Medulla oblongata (tissue), 1 donor: ENCODE measurements at regions not wholly inside any gene's neighbourhood (a gene's known extent, or its start where the extent isn't known, plus 50 kb on each side); places are given as distances from the start of the nearest gene placed in this dataset.
"Not testable (repeated sequence)": the region's sequence is repeated elsewhere in the genome, so short reads cannot be mapped to it uniquely, and the experiment has no call there.

Source experiments
- DNase-seq: peaks from one replicate; pipeline ENCODE4 v3.0.0-alpha.2; 2015; ENCODE audit errors: extremely low spot score

DNA sequence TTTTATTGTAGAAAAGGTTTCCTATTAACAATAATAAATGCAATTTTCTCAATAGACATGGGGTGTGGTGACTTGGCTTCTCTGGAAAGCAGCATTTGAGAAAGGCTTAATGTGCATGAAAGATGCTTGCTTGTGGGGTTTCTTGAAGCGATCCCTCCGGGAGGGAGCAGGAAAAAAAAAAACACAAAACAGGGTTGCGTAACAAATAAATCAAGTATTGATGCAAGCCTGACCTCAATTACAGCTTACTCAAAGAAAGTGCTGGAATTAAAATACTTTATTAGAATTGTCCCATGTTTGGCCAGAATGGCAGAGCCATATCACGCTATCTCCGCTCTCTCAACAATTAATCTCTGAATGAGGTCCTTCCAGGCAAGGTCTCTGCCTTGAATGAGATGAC, 1612.5 kb downstream of the REEP3 start:
- DNase-seq: no peak

DNA sequence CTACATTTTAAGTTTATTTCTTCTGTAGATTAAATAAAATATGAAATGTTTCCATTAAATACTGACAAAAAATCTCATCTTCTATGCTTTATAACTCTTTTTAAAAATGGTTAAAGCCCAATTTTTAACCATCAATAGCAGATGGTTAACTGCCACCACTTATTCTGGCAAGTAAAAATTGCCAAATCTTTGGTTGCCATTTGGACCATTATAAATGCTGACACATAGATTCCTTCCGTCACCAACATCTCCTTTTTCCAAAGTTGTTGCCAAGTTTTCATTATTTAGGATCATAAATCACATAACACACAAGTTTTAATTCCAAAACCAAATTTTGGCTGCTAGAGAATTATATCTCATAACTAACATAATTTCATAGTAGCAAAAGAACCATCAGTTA, 1614.3 kb downstream of the REEP3 start:
- no peak for DNase-seq

DNA sequence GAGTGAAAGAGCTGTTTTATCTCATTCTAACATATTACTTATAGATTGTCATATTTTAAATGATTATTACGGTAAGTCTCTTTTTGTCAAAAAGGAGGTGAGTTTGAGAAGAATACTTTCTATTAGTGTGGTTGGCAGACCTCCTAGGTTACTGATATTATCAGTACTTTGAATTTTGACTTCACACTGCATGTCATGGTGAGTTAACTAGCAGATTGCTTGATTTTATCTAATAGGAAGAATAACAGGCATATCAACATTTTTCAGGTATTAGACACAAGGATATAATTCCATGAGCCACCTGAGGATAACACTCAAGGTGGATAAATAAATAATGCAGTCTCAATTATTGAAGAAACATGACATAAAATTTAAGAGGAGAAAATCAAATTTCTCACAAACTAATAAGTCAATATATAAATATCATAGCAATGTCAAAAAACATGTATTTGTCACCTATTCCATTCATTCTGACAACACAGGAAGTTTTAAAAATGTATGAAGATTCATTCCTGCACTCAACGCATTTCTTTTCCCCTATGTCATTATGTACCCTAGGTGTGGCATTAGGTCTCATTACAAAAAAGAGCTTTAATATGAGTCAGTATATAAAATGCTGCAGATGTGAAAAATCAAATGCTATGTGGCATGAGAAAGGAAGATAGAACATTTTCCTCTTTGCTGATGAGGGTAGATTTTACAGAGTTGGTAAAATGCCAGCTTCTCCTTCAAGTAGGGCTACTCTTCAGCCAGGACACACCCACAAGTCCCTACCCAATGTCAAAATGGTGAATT, 1621.6 kb downstream of the REEP3 start:
- no peak for DNase-seq

DNA sequence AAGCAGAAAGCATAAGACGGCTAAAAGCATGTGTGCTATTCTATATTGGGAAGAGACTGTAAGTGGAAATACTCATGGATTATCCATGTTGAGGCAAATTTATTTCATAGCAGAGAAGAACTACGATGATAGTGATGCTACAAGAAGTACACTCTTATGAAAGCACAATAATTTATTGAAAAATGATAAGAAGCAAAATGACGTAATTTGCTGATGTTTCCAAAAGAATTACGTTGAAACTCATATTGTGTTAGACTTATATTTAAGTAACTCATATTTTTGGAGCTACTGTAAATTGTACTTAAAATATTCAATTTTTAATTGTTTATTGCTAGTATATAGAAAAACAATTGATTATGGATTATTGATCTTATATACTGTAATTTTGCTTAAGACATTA, 1622.5 kb downstream of the REEP3 start:
- no peak for DNase-seq

DNA sequence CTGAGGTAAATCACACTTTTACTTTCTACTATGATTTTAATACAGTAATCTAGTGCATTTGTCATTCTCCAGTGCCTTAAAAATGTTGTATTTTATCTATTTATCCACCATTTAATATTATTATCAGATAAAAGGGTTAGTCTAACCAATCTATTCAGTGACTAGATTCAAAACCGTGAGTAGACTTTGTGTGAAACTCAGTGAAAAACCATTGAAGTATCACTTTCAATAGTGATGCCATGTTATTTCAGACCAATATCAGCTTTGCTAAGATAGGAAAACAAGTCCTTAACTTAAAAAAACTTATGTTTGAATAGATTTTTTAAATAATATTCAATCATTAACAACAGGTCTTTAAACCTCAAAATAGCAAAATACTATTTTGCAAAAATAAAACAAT, 1628.7 kb downstream of the REEP3 start:
- no peak for DNase-seq

DNA sequence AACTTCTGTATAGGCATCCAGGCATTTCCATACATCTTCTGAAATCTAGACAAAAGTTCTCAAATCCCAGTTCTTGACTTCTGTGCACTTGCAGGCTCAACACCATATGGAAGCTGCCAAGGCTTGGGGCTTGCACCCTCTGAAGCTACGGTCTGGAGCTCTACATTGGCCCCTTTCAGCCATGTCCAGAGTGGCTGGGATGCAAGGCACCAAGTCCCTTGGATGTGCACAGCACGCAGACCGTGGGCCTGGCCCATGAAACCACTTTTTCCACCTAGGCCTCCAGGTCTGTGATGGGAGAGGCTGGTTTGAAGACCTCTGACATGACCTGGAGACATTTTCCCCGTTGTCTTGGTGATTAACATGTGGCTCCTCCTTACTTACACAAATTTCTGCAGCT, 1645.1 kb downstream of the REEP3 start:
- no peak for DNase-seq

DNA sequence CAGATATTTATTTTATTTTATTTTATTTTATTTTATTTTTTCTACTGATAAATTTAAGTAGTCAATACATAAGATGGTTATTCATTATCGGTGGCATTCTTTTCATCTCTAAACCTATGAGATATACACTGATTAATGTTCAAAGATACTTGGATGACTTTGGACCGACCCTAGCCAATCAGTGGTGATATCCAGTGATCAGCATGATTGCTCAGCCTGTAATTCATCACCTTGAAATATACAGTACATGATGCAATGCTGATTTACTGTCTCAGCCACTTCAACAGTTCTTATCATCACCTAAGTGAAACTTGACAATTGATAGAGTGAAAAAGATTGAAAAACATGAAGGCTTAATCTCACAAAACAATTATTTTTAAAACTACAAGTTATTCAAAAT, 1651.0 kb downstream of the REEP3 start:
- no peak for DNase-seq

DNA sequence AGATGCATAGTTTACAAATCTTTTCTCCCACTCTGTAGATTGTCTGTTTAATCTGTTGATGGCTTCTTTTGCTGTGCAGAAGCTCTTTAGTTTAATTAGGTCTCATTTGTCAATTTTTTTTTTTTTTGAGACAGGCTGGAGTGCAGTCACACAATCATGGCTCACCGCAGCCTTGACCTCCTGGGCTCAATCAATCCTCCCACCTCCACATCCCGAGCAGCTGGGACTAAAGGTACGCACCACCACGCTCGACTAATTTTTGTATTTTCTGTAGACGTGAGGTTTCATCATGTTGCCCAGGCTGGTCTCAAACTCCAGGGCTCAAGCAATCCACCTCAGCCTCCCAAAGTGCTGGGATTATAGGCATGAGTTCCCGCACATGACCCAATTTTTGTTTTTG, 1655.8 kb downstream of the REEP3 start:
- no peak for DNase-seq

DNA sequence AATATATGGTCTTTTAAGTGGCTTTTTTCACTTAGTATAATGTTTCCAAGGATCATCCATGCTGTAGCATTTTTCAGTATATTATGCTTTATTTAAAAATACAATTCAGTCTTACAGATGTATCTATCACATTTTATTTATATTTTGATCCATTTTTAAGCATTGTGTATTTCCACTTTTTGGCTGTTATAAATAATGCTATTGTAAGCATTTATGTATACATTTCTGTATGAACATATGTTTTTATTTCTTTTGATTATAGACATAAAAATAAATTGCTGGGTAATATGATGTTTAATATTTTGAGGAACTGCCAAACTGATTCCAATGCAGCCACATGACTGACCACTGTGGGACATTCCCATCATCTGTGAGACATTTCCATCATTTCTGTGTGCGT, 1662.0 kb downstream of the REEP3 start:
- no peak for DNase-seq

DNA sequence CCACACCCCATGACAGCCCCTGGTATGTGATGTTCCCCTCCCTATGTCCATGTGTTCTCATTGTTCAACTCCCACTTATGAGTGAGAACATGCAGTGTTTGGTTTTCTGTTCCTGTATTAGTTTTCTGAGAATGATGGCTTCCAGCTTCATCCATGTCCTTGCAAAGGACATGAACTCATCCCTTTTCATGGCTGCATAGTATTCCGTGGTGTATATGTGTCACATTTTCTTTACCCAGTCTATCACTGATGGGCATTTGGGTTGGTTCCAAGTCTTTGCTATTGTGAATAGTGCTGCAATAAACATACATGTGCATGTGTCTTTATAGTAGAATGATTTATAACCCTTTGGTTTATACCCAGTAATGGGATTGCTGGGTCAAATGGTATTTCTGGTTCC, 1665.5 kb downstream of the REEP3 start:
- not testable (repeated sequence) for DNase-seq

DNA sequence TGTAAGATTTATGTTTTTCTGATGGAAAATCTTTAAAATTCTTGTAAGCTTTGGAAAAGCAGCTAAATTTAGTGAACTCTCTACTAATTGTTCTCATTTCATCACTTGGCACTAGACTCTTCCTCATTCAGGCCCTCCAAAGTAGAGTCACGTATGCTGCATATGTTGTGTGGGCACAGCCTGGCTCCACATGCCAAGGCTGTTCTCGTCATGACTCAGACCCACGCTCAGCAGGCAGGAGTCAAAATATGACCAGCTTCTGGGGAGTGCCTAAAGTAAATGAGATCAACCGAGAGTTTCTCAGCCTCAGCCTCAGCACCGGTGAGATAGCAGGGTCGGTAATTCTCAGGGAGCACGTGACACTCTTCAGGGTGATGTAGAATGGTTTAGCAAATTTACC, 1672.9 kb downstream of the REEP3 start:
- no peak for DNase-seq

DNA sequence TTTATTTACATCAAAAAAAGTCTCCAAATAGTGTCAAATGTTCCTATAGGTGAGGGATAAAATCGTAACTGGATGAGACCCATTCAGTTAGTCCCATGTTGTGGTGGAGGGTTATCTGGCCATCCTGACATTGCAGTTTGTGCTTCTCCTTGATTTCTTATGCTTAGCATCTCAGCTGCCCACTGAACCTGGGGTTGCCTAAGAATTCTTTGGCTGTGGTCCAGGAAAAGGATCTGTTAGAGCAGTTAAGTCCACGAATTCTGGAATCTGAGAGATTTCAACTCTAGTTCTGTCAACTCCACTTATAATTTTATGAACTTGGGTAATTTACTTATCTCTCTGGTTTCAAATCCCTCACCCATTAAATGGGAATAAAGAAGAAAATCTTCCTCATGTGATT, 1673.4 kb downstream of the REEP3 start:
- no peak for DNase-seq

DNA sequence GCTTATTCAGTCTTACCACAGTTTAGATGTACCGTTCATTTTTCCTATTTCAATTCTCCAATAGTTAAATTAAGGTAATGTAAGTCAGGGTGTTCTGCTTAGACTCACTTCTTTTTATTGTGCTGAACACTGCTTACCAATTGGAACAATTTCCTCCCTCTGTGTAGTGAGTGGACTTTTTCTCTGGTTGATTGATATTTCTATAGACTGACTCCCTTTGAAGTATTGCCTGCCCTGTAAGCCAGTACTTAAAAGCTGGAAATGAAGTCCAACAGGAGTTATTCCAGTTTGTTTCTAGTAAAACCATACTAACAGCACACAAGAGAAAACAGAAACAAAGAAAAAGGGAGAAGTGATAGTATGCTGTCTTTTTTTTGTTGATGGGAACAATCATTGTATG, 1674.9 kb downstream of the REEP3 start:
- DNase-seq: no peak

DNA sequence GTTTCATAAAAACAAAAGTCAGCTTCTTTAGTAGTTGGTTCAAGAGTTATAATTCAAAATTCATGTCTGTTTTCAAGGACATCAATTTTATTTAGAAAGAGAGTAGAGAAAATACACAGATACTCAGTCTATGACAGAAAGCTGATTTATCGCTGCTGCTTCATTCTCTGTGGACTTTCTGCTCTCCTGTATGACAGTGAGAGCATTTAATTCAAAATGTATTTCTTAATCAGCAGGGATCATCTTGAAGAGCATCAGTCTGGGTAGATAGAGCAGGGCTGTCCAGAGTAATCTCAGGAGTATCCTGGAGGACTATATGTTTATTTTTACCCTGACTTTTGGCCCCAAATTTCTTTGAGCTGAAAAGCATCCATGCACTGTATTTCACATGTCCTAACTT, 1676.7 kb downstream of the REEP3 start:
- DNase-seq: no peak

DNA sequence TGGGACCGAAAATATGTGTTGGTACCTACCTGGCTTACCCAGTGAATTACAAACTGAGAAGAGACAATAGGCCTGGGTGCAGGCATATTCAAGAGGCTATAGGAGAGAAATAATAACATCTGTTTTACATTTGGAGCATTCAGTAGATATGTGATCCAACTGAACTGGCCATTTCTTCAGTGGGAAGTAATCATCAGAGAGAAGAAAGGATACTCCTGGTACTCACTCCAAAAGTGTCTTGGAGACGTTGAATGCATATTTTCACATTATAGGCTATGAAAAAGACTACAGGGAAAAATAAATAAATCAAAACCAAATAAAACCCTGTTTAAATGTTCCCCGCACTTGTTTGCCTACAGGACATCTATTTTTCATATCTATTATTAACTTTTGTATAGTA, 1680.3 kb downstream of the REEP3 start:
- no peak for DNase-seq

DNA sequence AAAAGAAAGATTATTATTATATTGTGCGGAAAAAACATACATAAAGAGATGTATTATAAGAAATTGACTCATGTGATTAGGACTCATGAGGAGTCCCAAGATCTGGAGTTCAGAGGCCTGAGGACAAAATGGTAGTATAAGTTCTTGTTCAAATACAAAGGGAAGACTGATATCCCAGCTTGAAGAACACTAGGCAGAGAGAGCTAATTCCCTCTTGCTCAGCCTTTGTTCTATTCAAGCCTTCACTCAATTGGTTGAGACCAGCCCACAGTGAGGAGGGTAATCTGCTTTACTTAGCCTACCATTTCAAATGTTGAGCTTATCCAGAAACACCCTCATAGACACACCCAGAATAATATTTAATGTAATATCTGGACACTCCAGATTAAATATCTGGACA, 1683.8 kb downstream of the REEP3 start:
- DNase-seq: no peak

DNA sequence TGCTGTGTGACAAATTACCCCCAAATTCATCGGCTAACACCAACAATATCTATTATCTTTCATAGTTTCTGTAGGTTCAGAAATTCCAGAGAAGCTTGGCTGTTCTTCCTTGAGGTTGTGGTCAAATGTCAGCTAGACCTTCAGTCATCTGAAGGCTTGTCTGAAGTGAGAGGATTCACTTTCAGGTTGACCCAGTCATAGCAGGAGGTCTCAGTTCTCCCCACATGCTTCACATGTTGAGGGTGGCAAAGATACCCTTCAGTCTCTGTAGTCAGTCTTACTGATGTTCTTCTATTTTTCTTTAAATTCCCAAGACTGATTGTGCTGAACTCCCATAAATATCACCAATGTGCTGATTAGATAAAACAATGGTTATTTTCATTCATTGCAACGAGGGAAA, 1692.0 kb downstream of the REEP3 start:
- DNase-seq: no peak

DNA sequence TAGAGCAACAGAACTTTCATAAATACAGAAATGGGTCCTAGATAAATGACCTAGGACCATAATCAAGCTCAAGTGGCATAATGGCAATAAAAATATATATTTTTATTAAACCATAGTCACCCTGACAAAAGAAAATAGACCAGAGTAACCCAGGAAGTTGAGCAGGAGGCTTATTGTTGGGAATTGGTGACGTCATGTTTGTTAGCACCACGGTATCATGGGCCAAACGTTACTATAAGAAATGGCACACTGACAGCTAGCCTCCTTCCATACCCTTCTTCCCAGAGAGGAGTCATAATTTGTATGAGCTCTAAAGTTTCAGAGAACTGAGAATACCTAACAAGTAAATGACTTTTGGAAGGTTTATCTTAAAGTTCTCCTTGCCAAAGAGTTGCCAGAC, 1698.2 kb downstream of the REEP3 start:
- no peak for DNase-seq

DNA sequence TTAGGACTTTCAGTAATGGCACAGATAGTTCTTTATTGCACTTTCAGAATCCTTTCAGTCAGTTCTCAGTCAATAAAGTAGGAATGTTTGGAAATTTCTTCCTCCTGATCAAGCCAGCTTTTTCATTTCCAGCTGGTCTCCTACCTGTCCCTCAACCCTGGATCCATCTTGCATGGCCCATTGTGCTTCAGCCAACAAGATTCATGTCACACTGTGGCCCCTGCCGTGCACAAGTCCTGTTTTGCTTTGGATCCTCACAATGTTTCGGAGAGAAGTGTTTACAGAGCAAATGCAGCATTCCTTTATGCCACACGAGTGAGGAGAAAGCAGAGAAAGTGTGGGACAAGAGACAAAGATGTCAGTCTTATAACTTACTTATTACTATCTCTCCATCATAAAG, 1694.7 kb upstream of the LRRTM3 start:
- DNase-seq: no peak

DNA sequence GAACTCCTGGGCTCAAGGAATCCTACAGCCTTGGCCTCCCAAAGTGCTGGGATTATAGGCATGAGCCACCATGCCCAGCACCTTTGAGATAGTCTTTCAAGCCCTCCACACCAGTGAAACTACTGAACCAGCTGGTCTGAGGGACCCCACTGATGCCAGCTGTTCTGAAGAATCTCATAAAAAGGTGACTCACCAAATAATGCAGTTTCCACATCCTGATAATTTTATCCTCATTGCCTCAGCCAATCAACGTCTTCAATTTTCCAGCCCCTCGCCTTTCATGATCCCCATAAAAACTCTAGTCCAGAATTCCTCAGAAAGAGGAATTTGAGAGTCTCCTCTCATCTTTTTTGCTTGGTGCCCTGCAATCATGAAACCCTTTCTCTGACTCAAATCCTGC, 1691.6 kb upstream of the LRRTM3 start:
- DNase-seq: no peak

DNA sequence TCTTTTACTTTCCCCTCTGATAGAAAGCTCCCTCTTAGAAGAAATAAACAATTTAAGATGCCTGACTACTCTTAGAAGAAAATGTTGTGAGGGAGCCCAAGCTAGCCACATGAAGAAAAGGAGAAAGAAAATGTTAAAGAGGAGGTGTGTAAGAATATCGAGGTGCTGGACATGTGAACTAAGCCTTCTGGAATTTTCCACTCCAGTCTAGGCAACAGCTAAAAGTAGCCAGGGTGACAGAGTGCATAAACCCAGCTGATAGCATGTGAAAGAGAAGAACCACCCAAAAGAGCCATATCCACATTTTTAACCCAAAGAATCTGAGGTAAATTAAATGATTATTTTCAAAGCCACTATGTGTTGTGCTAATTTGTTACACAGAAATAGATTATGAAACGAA, 1690.6 kb upstream of the LRRTM3 start:
- no peak for DNase-seq

DNA sequence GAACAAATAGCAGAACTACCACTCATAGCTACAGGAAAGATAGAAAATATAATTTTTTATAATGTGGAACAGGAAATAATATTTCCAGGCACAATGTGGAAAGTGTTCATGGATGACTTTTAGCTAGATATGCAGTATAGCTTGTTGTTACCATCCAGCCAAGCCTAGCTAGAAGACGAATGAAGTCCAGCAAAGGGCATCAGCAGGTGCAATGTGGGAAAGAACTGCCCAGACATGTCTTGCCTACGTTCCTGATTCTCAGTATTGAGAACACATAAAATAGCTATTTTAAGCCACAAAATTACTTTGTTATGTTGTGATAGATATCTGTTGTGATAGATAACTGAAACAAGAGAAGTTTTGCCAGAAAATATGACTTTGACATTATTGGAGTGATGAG, 1690.0 kb upstream of the LRRTM3 start:
- no peak for DNase-seq

DNA sequence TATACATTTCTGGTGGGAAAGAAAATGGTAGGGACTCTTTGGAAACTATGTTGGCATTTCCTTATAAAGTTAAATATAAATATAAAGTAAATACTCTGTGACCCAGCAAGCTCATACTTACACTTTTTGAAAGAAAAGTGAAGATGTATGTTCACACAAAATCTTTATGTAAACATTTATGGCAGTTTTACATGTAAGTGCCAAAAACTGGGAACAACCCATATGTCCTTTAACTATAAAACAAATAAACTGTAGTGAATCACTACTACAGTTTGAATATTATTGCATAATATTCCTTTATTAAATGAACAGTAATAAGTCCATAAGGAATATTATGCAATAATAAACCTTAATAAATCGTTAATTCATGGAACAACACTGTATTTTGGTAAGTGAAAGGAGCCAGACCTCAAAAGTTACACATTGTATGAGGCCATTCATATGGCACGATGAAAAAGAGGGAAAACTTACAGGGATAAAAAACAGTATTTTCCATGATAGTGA, 1660.3 kb upstream of the LRRTM3 start:
- DNase-seq: no peak

DNA sequence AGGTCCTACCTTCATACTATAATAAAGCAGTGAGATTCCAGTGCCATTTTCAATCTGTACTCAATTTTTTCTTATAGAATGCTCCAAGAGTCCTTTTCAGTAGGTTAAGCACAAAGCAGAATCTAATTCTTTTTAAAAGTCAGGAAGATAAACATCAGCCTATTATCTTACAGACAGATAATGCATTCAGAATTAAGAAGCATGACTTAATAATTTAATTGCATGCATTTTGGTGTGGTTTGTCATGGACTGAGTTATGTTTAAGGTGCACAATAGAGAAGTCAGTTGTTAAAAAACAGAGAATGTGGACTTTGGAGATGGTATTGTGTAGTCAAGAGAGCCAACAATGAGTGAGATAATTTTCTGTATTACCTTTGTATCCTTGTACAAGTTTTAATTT, 1656.3 kb upstream of the LRRTM3 start:
- not testable (repeated sequence) for DNase-seq
